Right lobe of liver (tissue), 4 donors: ENCODE measurements at regions not wholly inside any gene's neighbourhood (a gene's known extent, or its start where the extent isn't known, plus 50 kb on each side); places are given as distances from the start of the nearest gene placed in this dataset.

Experiments
- CTCF ChIP-seq, 4 donors: fragments of 200-600 bp in 3 of 4; fragments of 450-650 bp in 1 of 4; IDR thresholded peaks; one replicate each; pipeline versions ENCODE4 v1.5.1 to v1.8.0; 2016 to 2022; ENCODE audit warnings: antibody characterized with exemption in 4 of 4, mild to moderate bottlenecking in 2 of 4
- POLR2A ChIP-seq: fragments of 450-650 bp; IDR thresholded peaks from one replicate; pipeline ENCODE4 v1.6.1; 2017; ENCODE audit warnings: antibody characterized with exemption, mild to moderate bottlenecking
- donor health status: DM: no; HTN: no; CAD: no.
- donor health status: DM: no; HTN: no; CAD: no.
- donor health status: DM: no; HTN: yes; CAD: no.

DNA sequence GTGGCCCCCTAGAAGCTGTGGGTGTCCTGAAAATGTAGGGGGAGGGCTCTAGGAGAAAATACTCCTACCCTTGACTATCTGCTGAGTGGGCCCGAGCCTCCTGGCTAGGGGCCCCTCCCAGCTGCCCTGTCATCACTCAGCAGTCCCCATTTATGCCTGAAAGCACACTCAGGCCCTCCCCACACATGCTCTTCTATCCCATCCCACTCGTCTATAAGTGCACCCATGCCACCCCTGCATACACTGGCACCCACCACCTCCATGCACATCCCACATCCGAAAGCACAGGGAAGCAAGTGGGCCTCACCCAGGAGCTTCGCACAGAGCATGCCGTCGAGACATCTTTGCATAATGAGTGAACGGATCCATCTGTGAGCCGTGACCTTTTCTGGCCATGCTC is 80.4 kb upstream of the POU3F1 start:
- no peak for TF ChIP-seq CTCF (IDR thresholded peaks at IDR 0.05)
- TF ChIP-seq POLR2A, result no peak
